ENCODE measurements at regions not wholly inside any gene's neighbourhood (a gene's known extent, or its start where the extent isn't known, plus 50 kb on each side); places are given as distances from the start of the nearest gene placed in this dataset.
A peak's percentile ranks its signal among the peaks of the same experiment; 100 is the strongest.

- TF ChIP-seq ZNF570 (CRISPR knock-in tag; IDR thresholded peaks at IDR 0.05; ENCODE audit: borderline replicate concordance): 0 out of 2 replicates have a peak, but pooled peaks have one; percentile 55
- 0 out of 2 replicates have a peak, but pooled peaks have one; percentile 27 for TF ChIP-seq ZNF724P (CRISPR knock-in tag; IDR thresholded peaks at IDR 0.05; ENCODE audit: borderline replicate concordance)
- TF ChIP-seq POGZ (CRISPR knock-in tag; IDR thresholded peaks at IDR 0.05): peak; percentile 83
- TF ChIP-seq PCBP2 (optimal IDR thresholded peaks at IDR 0.05; ENCODE audit: low read depth, low read length, poor library complexity, severe bottlenecking): no peak
- TF ChIP-seq ZSCAN12 (CRISPR knock-in tag; IDR thresholded peaks at IDR 0.05): no peak
- TF ChIP-seq, protein P1, sequence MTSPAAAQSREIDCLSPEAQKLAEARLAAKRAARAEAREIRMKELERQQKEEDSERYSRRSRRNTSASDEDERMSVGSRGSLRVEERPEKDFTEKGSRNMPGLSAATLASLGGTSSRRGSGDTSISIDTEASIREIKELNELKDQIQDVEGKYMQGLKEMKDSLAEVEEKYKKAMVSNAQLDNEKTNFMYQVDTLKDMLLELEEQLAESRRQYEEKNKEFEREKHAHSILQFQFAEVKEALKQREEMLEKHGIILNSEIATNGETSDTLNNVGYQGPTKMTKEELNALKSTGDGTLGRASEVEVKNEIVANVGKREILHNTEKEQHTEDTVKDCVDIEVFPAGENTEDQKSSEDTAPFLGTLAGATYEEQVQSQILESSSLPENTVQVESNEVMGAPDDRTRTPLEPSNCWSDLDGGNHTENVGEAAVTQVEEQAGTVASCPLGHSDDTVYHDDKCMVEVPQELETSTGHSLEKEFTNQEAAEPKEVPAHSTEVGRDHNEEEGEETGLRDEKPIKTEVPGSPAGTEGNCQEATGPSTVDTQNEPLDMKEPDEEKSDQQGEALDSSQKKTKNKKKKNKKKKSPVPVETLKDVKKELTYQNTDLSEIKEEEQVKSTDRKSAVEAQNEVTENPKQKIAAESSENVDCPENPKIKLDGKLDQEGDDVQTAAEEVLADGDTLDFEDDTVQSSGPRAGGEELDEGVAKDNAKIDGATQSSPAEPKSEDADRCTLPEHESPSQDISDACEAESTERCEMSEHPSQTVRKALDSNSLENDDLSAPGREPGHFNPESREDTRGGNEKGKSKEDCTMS (CRISPR knock-in tag; conservative IDR thresholded peaks at IDR 0.05): no peak
- TF ChIP-seq ZNF12 (CRISPR knock-in tag; IDR thresholded peaks at IDR 0.05): no peak
- TF ChIP-seq, protein P2, sequence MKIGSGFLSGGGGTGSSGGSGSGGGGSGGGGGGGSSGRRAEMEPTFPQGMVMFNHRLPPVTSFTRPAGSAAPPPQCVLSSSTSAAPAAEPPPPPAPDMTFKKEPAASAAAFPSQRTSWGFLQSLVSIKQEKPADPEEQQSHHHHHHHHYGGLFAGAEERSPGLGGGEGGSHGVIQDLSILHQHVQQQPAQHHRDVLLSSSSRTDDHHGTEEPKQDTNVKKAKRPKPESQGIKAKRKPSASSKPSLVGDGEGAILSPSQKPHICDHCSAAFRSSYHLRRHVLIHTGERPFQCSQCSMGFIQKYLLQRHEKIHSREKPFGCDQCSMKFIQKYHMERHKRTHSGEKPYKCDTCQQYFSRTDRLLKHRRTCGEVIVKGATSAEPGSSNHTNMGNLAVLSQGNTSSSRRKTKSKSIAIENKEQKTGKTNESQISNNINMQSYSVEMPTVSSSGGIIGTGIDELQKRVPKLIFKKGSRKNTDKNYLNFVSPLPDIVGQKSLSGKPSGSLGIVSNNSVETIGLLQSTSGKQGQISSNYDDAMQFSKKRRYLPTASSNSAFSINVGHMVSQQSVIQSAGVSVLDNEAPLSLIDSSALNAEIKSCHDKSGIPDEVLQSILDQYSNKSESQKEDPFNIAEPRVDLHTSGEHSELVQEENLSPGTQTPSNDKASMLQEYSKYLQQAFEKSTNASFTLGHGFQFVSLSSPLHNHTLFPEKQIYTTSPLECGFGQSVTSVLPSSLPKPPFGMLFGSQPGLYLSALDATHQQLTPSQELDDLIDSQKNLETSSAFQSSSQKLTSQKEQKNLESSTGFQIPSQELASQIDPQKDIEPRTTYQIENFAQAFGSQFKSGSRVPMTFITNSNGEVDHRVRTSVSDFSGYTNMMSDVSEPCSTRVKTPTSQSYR (CRISPR knock-in tag; IDR thresholded peaks at IDR 0.05; ENCODE audit: borderline replicate concordance): no peak
- TF ChIP-seq ZNF83 (CRISPR knock-in tag; IDR thresholded peaks at IDR 0.05; ENCODE audit: borderline replicate concordance): peak; percentile 83; the same call in 1 of the 2 replicates
- TF ChIP-seq ZBTB39 (CRISPR knock-in tag; IDR thresholded peaks at IDR 0.05): no peak
- TF ChIP-seq ZNF616 (CRISPR knock-in tag; IDR thresholded peaks at IDR 0.05; ENCODE audit: low read depth): no peak
- TF ChIP-seq, protein P3, sequence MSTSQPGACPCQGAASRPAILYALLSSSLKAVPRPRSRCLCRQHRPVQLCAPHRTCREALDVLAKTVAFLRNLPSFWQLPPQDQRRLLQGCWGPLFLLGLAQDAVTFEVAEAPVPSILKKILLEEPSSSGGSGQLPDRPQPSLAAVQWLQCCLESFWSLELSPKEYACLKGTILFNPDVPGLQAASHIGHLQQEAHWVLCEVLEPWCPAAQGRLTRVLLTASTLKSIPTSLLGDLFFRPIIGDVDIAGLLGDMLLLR (CRISPR knock-in tag; IDR thresholded peaks at IDR 0.05): no peak
- 0 out of 2 replicates have a peak, but pooled peaks have one; percentile 44 for TF ChIP-seq ZNF329 (CRISPR knock-in tag; IDR thresholded peaks at IDR 0.05; ENCODE audit: low read depth)
- TF ChIP-seq, protein P4, sequence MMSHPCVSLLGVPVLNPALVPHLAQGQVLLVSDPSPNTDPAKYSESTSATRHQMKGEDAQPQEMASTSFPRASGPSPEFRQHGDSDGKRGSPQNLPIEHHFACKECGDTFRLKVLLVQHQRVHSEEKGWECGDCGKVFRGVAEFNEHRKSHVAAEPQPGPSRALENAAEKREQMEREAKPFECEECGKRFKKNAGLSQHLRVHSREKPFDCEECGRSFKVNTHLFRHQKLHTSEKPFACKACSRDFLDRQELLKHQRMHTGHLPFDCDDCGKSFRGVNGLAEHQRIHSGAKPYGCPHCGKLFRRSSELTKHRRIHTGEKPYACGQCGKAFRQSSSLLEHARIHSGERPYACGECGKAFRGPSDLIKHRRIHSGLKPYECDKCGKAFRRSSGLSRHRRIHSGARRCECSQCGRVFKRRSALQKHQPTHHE (CRISPR knock-in tag; IDR thresholded peaks at IDR 0.05; ENCODE audit: borderline replicate concordance): no peak; the same call in 1 of the 2 replicates
- 0 out of 2 replicates have a peak, but pooled peaks have one; percentile 30 for TF ChIP-seq CENPBD1 (CRISPR knock-in tag; IDR thresholded peaks at IDR 0.05; ENCODE audit: borderline replicate concordance, low read depth)
- TF ChIP-seq ZBTB25 (CRISPR knock-in tag; IDR thresholded peaks at IDR 0.05): no peak
Observed at GRCh38 chr2:236968101-236968879, 117.4 kb upstream of the COPS8 start (continued).

All from HepG2 (cell line).